T-helper 9 cell (primary cell): ENCODE measurements at regions not wholly inside any gene's neighbourhood (a gene's known extent, or its start where the extent isn't known, plus 50 kb on each side); places are given as distances from the start of the nearest gene placed in this dataset.

Source experiments
- DNase-seq: peaks from one replicate; pipeline ENCODE4 v3.0.0-alpha.2; 2020

DNA sequence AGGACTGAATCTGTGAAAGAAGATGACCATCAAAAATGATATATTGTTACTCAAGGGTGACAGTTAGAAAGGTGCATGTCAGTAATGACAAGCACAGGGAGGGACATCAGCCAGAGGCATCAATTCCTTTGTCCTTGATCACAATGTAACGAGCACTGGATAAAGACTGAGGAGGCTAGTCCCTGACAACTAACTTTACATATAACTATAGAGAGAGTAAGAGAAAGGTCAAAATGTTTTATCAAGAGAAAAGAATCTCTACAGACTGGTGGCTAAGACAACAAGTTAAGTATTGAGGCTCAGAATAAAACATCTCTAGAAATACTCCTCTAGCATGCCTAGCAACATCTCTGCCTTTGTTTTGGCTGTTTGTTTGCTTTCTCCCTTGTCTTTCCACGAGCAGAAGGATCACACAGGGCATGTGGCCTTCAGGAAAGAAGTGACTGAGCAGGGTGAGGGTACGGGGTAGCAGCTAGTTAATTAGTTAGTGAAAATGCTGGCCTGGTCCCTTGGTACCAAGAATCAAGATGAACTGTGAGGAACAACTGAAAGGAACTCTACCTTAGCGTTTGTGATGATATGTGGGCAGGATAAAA lies 724.1 kb upstream of the MEF2C start:
- DNase-seq: no peak

DNA sequence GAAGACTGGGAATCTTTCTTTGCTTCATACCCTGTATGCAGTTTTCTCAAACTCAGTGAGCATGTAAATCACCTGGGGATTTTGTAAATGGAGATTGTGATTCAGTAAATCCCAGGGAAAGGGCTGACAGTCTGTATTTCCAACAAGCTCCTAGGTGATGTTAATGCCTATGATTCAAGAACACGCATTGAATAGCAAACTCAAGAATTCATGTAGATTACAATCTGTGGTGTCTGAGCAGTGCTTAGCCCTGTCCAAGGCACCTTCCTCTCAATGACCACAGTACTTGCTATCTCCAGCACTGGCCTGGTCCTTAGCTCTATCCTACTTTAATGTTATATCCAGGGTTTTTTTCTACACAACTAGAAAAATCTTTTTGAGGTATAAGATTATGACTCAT lies 721.4 kb upstream of the MEF2C start:
- no peak for DNase-seq

GRCh38 chr5:89601880-89602279 lies 718.9 kb upstream of the MEF2C start:
- DNase-seq: no peak

GRCh38 chr5:89597878-89598277 lies 714.9 kb upstream of the MEF2C start:
- no peak for DNase-seq

GRCh38 chr5:89596821-89597220 lies 713.8 kb upstream of the MEF2C start:
- DNase-seq: no peak

GRCh38 chr5:89595056-89595455 lies 712.1 kb upstream of the MEF2C start:
- no peak for DNase-seq

DNA sequence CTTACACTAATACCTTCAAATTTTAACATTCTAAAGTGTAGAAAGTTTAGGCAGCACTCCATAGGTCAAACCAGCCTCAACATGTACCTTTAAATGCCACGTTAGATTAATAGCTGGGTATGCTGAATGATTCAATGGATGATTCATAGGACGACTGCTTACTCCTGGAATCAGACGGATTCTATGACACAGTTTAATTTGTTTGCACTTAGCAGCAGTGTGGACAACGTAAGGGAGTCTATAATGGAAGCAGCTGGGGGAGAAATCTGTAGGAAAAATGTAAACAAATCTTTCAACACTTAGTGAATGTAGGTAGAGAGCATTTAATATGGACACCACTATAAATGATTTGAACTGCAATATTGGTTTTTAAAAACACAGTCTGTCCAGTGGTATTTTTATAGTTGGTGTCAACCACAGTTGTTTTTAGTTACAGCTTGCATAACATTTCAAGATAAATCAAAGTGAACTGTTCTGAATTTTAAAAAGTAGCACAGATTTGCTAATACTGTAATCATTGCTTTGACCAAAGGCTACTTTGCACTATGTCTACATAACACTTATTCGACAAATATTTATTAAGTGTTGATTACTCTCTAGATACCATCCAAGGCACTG lies 701.5 kb upstream of the MEF2C start:
- no peak for DNase-seq

- no peak for DNase-seq
Measured at GRCh38 chr5:89583534-89583933, 700.5 kb upstream of the MEF2C start.

DNA sequence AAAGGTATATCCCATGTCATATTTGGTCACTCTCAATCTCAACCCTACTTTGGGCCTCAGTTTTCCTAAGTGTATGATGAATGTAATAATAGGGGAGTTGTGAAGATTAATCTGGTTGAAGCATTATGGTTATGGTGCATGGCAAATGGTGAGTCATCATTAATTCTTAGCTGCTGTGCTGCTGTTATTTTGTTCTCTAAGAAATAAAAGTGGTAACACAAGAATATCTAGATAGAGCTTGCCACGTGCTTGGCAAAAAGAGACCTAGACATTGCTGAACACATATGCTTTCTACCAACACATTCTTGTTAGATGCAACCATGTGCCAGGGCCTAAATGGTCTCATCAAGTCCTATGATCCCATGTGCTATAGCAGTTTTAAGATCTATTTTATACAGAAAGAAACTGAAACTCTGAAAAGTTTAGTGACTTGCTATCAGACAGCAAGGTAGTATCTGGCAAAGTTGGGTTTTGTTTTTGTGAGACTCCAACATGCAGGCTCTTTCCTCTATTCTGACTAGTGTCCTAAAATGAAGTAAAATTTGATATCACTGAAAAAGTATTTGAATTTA lies 699.9 kb upstream of the MEF2C start:
- DNase-seq: no peak

- no peak for DNase-seq
Measured at GRCh38 chr5:89580976-89581375, 698.0 kb upstream of the MEF2C start.

DNA sequence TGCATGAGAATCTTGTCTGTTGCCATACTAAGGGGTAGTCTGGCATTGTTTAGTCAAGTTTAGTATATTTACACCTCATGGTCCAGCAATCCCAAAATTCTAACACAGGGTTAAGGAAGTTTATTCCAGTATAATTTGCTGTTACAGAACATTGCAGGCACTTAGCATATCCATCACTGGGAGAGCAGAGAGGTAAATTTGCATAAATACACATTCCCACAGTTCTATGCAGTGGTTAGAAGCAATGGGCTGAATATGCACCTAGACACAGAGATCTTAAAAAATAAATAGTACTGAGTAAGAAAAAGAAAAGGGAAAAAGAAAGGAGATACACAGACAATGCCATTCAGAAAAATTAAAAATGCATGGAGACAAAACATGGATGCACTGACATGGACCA lies 692.3 kb upstream of the MEF2C start:
- no peak for DNase-seq

GRCh38 chr5:89573345-89573744 lies 690.4 kb upstream of the MEF2C start:
- DNase-seq: no peak

GRCh38 chr5:89572696-89573095 lies 689.7 kb upstream of the MEF2C start:
- no peak for DNase-seq

GRCh38 chr5:89570557-89570956 lies 687.6 kb upstream of the MEF2C start:
- no peak for DNase-seq

DNA sequence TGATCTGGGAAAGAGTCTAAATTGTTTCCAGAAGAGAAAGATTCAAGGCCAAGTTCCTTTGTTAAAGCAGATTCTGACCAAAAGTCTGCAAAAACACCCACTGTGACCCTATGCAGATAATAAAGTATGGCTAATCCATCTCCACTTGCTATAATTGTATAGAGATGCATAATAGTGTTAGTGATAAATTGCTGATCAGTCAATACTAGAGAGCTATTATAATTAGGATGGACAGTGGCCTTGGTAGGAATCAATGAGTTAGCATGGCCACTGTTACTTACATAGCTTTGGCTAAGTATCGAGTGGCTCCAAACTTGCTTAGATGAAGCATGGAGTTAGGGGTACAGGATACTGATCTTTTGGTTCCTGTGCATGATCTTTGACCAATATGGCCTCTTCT lies 683.4 kb upstream of the MEF2C start:
- DNase-seq: no peak

- no peak for DNase-seq
Measured at GRCh38 chr5:89560696-89561095, 677.7 kb upstream of the MEF2C start.

DNA sequence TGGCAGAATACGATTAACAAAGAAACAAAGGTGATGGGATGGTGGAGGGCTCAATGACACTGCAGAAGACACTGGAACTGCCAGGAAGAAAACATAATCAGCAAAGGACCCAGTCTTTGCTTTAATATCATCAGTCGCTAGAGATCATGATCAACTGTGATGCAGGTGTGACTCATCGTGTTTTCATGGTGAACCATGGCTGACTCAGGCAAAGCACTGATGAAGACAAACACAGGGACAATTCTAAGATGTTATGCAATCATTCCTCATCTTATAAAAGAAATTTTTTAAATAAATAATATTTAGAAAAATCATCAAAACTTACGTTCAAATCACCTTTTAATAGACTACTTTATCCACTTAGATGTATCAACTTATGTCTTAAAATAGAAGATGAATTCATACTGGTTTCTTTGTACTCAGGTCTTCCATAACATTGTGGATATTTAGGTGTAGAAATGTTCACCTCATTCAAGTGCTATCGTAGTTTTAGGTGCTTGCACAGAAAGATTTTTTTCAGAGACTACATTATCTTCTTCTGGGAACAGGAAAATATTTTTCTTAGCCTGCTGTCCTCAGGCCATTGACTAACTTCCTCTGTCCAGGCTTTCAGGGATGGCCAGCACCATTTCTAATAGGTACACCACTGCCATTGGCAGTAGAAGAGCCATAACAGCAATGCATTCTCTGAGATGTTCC lies 673.4 kb upstream of the MEF2C start:
- DNase-seq: no peak

DNA sequence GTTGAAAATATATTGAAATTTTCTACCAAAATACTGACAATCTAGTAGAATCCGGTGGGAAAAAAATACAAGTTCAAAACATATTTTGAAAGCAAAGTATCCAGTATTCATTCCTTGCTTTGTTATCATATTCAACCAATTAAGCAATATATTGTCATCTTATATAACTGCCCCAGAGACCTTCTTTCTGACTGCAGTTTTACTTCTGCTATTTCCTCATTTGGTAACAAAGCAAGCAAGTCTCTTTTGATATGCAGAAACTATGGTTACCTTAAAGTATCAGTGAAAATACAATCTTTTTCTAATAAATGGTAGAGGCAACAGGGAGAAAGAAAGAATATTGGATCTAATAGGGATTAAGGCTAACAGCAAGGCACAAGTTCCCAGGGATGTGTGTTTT lies 663.7 kb upstream of the MEF2C start:
- no peak for DNase-seq

DNA sequence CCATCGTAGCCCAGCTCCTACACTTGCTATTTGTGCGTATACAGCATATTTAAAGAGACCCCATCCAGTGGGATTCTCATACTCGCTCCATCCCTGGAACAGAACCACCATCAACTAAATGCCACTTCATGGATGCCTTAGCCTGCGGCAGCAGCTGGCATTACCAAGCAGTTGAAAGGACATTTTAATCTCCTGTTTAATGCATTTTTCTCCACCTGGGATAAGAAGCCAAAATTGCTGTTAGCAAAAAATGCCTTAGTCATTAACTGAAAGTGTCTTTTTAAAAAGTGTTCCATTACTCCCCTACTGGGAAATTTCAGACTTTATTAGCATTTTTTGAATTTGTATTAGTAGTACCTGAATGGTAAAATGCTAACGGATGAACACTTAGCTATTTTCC lies 662.6 kb upstream of the MEF2C start:
- DNase-seq: no peak

DNA sequence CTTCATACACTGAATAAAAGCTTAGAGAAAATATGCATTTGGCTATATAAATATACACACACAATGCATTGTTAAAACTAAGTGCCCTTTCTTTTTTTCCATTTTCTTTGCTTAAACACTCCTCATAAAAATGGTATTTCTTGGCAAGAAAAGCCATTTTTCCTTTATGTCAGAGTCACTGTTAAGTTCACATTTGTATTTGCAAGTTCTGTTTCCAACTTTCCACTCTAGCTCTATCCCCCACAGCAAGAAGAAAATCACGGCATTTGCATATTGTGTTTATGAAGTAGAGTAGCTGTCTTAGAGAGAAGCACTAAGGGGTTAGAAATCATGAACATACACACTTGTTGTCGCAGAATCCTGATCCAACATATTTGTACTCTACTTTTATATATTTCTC lies 662.1 kb upstream of the MEF2C start:
- DNase-seq: no peak

DNA sequence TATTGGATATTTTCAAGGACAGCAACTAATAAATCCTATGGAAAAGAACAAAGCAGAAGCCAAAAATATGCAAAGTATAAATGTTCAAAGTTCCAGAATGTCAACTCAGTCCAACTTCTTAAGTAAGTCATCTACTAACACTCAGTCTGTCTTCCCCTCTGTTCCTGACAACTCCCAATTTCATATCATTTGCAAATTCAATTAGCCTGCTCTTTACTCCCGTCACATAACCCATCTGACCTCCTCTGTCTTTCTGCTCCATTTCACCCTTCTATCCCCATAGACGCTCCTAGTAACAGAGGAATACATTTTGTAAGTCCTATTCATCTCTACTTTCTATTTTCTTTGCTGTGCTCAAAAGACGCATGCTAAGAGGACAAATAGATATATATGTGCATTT lies 659.8 kb upstream of the MEF2C start:
- DNase-seq: no peak

GRCh38 chr5:89537800-89538199 lies 654.8 kb upstream of the MEF2C start:
- DNase-seq: no peak

- no peak for DNase-seq
Measured at GRCh38 chr5:89536020-89536419, 653.0 kb upstream of the MEF2C start.

GRCh38 chr5:89535411-89535810 lies 652.4 kb upstream of the MEF2C start:
- DNase-seq: no peak
